Sciatic nerve (tissue), 2 donors: ENCODE measurements at regions not wholly inside any gene's neighbourhood (a gene's known extent, or its start where the extent isn't known, plus 50 kb on each side); places are given as distances from the start of the nearest gene placed in this dataset.

Source experiments
- ATAC-seq: fragments of 200-7000 bp; cut with Tn5 transposase; one replicate; pipeline ENCODE4 v1.9.1; 2020; ENCODE audit warnings: mild to moderate bottlenecking, moderate library complexity
- DNase-seq: peaks from one replicate; pipeline ENCODE4 v3.0.0-alpha.2; 2020; ENCODE audit warnings: low spot score
- intact Hi-C: fragments of 100-400 bp; cut with DNase I; formaldehyde crosslinking; loops from one replicate; pipeline ENCODE4 v1.14.2; 2022
- donor health status: DM: no; HTN: no; CAD: no.
- donor health status: DM: no; HTN: no; CAD: no.

DNA sequence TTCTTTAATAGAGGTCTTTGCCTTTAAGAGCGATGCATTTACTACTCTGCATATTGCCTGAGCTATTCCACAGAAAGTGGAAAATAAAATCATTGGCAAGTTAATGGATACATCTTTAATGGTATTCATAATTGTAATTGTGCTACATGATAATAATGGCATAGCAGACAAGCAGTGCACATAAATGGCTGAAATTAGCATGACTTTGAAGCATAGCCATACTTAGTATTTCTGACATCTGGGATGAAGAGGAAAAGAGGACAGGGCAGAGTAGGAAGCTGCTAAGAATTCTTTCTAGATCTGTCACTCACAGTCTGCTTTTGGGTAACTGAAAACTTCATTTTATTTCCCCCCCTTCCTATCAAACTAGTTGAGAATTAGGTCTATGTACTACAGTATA is 195.0 kb upstream of the NRIP1 start:
- intact Hi-C loops, result no loop called here
- ATAC-seq (no peak), DNase-seq (no peak)

DNA sequence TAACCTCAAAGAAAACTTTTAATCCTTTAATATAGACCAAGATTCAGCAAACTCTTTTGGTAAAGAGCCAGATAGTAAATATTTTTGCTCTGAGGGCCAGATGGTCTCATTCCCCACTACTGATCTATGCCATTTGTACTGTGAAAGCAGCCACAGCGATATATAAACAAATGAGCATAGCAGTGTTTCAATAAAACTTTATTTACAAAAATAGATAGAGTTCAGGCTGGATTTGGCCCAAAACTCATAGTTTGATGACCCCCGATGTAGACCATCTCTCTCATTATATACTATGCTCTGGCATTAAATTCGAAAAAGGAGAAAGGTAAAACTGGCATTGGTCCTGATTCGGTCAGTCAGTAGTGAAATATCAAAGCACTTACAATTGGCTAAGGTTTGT is 195.8 kb upstream of the NRIP1 start:
- DNase-seq, result no peak
- intact Hi-C loops, result no loop called here
- ATAC-seq, result no peak

GRCh38 chr21:15264084-15264665 is 199.4 kb upstream of the NRIP1 start:
- ATAC-seq, result no peak
- intact Hi-C loops, result no loop called here

DNA sequence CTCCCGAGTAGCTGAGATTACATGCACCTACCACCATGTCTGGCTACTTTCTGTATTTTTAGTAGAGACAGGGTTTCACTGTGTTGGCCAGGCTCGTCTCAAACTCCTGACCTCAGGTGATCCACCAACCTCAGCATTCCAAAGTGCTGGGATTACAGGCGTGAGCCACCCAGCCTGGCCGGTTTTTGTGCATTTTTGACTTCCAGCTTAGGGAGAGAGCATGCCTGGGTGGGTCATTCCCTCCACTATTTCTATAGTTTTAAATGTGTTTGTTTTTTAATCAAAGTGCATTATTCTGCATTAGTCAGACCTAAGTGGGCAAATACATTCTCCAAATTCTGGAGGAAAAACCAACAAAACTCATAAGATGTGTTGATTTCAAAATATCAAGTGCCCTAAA is 207.4 kb upstream of the NRIP1 start:
- no peak for DNase-seq
- intact Hi-C loops, result no loop called here
- ATAC-seq, result no peak

More at GRCh38 chr21:15264084-15264665, 199.4 kb upstream of the NRIP1 start:
- DNase-seq, result no peak

DNA sequence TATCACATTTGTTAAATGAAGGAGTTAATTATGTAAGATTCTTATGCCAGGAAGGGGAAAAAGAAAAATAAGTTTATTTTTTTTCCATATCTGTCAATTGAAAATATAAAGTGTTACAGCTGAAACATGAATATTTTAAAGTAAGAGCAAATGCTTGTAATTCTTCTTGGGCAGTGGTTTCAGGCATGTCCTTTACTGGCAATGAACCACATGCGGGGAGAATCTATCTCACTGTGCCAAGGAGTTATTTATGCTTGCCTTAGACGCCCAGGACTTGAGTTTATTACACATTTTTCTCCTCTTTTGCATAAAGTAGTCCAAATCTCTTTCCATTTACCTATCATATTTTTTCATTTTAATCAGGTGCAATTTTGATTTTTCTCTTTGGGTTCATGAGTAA is 207.8 kb upstream of the NRIP1 start:
- no peak for DNase-seq
- intact Hi-C loops, result no loop called here
- no peak for ATAC-seq

DNA sequence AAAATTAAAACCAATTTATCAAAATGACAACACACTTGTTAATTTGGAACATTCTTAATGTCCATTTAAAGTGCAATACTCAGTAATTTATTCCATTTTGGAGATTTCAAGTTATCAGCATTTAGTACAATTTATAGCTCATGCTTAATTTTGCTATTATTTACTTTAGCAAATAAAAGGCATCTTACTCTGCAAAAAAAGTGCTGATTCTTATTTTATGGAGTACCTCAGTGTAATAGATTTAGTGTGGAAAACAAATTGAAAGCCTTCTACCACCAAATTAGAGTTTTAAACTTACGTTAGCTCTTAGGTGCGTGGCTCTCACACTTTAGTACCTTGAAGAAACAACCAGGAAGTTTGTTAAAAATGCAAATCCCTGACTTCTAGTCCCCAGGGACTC is 208.4 kb upstream of the NRIP1 start:
- intact Hi-C loops, result no loop called here
- DNase-seq (no peak), ATAC-seq (no peak)

- ATAC-seq, result no peak
- DNase-seq, result no peak
- intact Hi-C loops, result no loop called here
Observed at GRCh38 chr21:15274701-15275485, 210.1 kb upstream of the NRIP1 start.

- intact Hi-C loops, result no loop called here
- ATAC-seq (no peak), DNase-seq (no peak)
Observed at GRCh38 chr21:15275615-15276235, 210.9 kb upstream of the NRIP1 start.

DNA sequence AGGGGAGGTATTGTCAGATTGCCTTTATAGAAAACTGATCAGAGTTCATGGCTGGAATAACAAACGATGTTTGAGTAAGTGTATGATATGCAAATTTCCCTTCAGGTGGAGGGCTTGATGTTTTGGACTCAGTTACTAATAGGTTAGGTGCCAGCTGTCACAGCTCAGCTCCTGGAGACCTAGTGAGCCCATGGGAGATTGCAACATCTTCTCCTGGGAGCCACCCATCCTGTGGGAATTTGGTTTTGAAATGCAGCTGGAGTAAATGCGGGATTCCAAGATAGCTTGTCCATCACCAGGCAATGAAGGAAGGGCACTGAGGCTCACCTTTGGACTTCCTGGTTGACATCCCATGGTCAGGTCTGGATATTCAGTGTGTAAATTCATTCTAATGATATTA is 211.4 kb upstream of the NRIP1 start:
- DNase-seq, result no peak
- ATAC-seq, result no peak
- intact Hi-C loops, result no loop called here

DNA sequence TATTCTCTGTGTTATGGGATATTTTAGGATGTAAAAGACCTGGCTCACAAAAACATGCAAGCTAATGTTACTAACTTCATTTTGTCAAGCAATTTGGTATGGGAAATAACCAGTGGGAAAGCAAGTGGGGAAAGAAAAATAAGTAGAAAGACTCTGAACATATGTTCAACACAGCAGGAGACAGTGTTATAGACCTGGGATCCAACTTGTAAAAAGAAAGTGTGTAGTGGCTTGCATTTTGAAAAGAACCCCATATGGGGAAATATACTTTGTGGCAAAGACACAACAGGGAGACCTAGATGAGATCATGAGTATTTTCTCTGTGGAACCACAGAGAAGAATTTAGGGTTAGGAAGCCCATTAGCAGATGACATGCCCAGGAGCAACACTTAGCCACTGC is 212.7 kb upstream of the NRIP1 start:
- DNase-seq, result no peak
- no peak for ATAC-seq
- intact Hi-C loops, result no loop called here

DNA sequence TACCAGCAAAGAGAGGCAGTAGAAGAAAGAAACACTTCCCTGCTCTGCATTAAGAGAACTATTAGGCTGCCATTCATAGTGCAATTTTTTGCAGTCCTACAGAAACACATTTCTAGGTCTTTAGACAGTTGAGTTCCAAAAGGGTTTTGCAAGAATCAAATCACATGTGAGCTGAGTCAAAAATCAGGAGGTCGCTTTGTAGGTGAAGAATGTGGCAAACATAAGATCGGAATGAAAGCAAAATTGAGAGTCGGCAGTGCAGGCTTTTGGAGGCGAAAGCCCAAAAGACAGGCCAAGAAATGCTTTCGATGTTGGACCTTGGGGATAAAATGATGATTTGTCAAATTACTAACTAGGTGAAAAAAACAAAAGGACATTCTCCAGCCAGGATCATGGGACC is 213.5 kb upstream of the NRIP1 start:
- DNase-seq, result no peak
- ATAC-seq, result no peak
- intact Hi-C loops, result no loop called here

- intact Hi-C loops, result no loop called here
- no peak for ATAC-seq
- no peak for DNase-seq
Observed at GRCh38 chr21:15278851-15279250, 214.1 kb upstream of the NRIP1 start.

DNA sequence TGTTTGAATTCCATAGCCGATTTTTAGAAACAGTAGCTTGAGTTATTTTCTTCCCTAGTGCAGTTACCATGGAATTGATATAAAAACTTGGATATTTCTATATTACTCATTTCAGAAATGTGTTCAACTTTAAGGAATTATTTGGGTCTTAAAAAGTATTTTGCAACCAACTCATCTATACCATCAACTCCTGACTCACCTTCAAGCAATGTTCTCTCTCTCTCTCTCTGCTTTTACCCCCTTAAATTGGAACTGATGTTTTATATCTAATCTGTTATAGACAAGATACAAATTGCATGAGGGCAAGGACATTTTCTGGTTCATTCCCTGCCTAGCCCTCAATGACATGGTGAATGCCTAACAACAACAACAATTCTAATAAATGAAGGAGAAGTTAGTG is 214.7 kb upstream of the NRIP1 start:
- no peak for ATAC-seq
- no peak for DNase-seq
- intact Hi-C loops, result no loop called here

DNA sequence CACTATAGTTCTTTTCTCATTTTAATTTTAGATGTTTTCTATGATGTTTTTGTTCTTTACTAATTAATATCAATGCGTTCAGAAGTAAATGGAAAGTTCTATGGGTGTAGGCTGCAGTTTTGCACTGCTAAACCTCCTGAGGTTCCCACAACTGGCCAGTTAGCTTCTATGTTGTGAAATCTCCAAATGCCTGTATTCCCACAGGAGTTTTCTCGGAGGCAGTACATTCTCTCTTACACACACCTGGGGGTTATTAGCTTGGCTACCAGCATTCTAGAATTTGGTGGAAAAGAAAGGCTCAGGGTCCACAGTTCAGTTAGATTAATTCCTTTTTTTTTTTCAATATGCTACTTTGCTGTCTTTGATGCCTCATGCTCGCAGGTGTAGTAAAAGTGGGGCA is 216.9 kb upstream of the NRIP1 start:
- ATAC-seq (no peak), DNase-seq (no peak)
- intact Hi-C loops, result no loop called here

DNA sequence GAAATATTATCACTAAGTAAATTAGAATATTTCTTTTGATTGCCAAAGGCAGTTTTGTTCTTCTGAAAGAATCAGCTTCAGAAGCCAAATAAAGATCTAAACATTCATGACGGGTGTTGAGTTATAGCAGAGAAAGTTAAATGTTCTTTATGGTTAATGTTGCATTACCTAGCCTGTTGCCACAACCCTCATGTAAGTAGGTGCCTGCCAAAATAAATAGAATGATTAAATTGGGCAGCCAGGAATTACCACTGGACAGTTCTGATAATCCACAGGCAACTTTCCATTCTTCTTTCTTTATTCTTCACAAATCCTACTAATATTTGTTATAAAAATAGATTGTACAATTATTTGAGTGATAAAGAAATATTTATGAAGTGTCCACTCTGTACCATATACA is 217.9 kb upstream of the NRIP1 start:
- no peak for ATAC-seq
- no peak for DNase-seq
- intact Hi-C loops, result no loop called here

- ATAC-seq, result no peak
- intact Hi-C loops, result no loop called here
Observed at GRCh38 chr21:15283138-15283537, 218.3 kb upstream of the NRIP1 start.

DNA sequence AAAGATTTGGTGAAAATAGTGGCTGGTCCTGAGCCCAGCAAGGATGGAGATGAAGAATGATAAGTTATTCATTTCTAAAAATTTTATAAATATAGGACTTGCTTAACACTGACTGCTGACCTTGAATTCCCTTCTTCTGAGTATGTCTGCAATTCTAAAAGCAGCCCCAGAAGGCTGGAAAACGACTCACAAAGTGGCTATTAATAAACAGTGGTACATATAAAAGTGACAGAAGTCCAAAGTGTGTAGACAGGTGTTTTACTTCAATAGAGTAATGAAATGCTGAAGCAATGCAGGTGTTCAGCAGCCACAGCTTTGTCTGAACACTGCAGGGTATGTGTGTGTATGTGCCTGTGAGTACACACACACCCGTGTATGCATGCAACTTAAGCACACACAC is 219.0 kb upstream of the NRIP1 start:
- ATAC-seq, result no peak
- intact Hi-C loops, result no loop called here
- no peak for DNase-seq

More at GRCh38 chr21:15283138-15283537, 218.3 kb upstream of the NRIP1 start:
- DNase-seq, result no peak

GRCh38 chr21:15285556-15285955 is 220.8 kb upstream of the NRIP1 start:
- intact Hi-C loops, result no loop called here
- DNase-seq (no peak), ATAC-seq (no peak)

DNA sequence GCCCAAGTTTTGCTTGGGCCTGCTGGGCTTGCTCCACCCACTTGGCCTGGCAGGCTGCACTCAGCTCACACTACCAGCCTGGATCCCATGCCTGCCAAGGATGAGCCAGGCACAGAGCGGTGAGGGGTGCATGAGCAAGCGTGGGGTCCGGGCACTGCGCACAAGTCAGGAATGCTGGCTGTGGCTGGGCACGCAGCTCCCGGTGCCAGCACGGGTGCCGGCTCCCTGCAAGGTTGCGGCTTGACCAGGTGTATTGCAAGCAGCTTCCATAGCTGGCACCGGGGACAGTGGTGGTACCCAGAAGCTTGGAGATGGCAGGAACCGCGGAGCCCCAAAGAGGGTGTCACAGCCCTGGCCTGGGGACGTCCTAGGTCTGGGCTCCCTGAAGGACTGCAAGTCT is 224.4 kb upstream of the NRIP1 start:
- no peak for DNase-seq
- no peak for ATAC-seq
- intact Hi-C loops, result no loop called here
